DMS53 treated with DMSO at 0.1 percent for 48 hours (cell line): ENCODE measurements at regions not wholly inside any gene's neighbourhood (a gene's known extent, or its start where the extent isn't known, plus 50 kb on each side); places are given as distances from the start of the nearest gene placed in this dataset.

Experiments
- DNase-seq: peaks from one replicate; lab custom pipeline; 2025; ENCODE audit not compliant: unreplicated experiment; lab: John Stamatoyannopoulos, UW

DNA sequence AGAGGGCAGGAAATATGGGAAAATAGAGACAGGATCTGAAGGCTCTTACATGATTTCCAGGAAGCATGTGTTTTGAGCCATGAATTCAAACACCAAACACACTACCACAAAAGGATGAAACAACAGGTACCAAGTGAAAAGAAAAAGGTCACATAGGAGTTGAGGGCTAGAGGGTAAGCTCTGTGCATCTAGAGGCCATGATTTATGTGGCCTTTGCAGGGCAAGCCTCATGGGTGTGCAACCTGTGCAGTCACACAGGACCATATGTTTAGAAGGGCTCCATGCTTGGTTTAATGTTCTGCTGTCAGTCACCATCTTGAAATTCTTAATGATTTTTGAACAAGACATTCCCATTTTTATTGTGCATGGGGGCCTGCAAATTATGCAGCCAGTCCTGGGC, 134.5 kb upstream of the CCDC68 start:
- DNase-seq = no peak

GRCh38 chr18:55093295-55093694, 134.0 kb upstream of the CCDC68 start:
- DNase-seq = no peak

DNA sequence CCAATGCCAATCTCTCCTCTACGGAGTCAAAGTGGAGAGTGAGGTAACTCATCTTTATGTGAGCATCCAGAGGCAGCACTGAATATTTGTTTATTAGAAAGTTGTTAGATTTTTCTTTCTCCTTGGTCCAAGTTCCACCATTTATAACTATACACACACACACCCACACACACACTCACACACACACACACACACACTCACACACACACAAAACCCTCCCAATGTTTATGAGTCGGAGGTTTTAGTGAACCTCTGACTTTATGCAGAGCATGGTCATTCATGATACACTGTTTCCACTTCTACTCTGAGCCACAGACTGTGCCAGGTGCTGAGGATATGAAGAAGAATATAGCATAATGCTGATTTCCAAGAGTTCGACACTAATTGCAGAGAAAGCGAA, 132.9 kb upstream of the CCDC68 start:
- DNase-seq = no peak

GRCh38 chr18:55090564-55091188, 131.4 kb upstream of the CCDC68 start:
- no peak for DNase-seq

DNA sequence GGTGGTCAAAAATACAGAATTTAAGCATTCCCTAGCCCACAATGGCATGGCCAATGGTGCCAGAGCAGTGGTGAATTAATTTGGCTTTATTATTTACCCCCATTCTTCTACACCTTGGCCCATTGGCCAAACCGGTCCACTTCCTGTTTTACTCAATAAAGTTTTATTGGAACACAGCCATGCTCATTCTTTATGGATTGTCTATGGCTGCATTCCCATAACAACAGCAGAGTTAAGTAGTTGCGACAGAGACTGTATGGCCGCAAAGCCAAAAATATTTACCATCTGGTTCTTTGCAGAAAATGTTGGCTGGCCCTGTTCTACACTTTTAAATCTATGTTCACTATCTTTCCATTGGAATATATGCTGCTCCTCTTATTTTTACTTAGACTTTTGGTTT, 130.3 kb upstream of the CCDC68 start:
- no peak for DNase-seq

DNA sequence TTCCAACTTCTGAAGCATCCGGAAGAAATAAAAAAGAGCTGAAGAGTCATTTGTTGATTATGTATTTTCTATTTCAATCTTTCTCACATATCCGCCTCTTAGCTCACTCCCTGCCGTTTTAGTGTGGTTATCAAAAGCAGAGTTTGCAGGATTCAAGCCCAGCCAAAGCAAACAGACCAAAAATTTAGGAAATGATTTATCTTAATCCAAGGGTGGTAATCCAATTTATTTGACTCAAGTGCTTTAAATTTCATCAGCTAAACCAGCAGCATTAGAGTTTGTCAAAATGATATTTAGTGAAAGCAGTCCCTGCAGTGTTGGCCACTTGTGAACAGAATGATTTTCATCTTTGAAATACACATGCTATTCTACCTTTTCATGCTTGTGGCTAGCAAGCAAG, 129.3 kb upstream of the CCDC68 start:
- no peak for DNase-seq

DNA sequence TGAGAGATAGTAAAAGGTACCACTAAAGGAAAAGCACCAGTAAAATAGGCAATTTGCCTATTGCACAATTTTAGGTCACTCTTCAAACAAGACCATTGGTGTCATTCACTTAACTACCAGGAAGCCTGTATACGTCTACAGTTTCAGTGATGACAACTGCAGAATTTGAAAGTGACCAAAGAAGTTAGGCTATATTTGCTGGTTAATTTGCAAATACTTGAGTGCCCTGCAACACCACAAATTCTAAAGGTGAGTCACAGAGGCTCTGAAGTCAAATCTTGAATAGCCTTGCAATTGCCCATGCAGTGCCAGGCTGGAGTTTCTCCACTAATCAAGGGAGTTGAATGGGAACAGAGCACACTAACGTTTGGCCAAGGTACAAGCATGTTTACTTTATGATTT, 128.7 kb upstream of the CCDC68 start:
- no peak for DNase-seq

DNA sequence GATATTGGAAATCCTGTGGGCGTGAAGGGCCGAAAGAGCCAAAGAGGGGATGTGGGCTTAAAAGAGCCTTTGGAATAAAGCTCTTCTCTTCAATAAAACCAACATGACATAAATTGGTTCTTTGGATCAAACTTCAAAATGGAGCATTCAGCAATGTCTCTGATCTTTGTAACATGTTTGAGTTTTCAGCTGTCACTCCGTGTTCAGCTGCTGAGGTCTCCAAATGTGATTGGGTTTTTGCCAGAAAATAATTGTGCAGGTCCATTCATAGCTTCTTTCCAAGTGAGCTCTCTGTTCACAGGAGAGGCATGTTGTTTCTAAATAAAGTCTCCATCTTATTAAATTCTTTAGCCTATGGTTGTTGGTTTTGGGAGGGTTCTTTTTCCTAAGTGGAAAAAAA, 127.6 kb upstream of the CCDC68 start:
- DNase-seq = no peak

GRCh38 chr18:55085557-55086285, 126.5 kb upstream of the CCDC68 start:
- no peak for DNase-seq

GRCh38 chr18:55084550-55084949, 125.3 kb upstream of the CCDC68 start:
- DNase-seq = no peak

- no peak for DNase-seq
Measured at GRCh38 chr18:55083461-55083860, 124.2 kb upstream of the CCDC68 start.

- DNase-seq = no peak
Measured at GRCh38 chr18:55079481-55080355, 120.5 kb upstream of the CCDC68 start.

GRCh38 chr18:55079067-55079466, 119.8 kb upstream of the CCDC68 start:
- DNase-seq = no peak

- no peak for DNase-seq
Measured at GRCh38 chr18:55078303-55078932, 119.2 kb upstream of the CCDC68 start.

DNA sequence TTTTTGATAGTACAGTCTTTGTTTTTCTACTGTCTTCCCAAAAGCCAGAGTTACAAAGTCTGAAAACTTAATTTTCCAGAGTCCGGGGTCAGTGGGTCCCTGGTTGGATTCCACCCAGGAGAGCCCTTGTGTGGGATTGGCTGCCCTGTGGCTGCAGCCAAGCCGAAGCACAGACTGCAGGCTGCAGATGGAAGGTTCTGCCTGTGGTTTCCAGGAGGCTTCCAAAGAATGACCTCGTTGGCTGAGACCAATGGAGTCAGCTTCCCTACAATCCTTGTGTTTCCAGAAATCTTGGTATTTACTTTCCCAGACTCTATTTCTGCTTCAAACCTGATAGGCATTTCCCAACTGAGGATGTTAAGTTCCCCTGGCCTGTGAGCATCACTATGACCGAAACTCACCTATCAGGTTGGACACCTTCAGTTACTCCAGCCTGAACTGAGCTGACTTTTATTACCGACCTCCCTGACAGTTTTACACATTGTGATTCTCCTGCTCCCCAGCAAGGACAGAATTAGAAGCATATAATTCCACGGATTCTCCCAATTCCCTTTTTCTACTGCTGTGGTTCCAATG, 117.5 kb upstream of the CCDC68 start:
- no peak for DNase-seq

DNA sequence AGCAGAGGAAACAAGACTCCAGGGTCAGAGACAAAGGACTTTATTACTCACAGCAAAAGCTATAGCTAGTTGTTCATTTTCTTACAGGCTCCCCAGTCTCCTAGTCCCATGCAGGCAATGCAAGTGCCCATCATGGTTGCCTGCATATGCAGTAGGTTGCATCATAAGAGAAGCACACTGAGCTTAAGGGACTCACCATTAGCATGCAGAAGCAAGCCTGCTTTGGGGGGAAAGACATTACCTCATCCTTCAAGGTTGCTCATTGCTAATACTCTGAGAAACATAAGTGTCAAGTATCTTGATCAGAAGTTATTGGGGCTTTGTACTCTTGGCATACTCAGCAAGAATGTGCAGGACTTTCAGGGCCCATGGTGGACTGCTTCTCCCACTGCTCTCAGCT, 114.6 kb upstream of the CCDC68 start:
- no peak for DNase-seq

DNA sequence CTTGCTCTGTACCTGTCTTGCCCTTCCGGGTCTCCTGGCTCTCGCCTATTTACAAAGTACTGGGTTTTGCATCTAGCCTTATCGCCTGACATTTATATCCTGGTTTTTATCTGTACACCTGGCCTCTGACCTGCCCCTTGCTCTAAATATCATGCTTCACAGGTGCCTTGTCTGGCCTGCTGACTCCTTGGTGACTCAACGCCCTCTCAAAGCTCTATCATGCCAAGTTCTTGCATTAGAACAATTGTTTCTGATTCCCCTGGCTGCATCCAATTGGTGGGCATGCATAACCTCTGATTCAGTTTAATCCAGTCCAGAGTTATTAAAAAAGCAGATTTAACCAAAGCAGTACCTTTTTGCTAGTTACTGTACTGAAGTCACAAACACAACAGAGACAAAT, 113.9 kb upstream of the CCDC68 start:
- DNase-seq = no peak

GRCh38 chr18:55072698-55073097, 113.4 kb upstream of the CCDC68 start:
- DNase-seq = no peak

- no peak for DNase-seq
Measured at GRCh38 chr18:55072181-55072580, 112.9 kb upstream of the CCDC68 start.

- DNase-seq = no peak
Measured at GRCh38 chr18:55069497-55069896, 110.2 kb upstream of the CCDC68 start.

DNA sequence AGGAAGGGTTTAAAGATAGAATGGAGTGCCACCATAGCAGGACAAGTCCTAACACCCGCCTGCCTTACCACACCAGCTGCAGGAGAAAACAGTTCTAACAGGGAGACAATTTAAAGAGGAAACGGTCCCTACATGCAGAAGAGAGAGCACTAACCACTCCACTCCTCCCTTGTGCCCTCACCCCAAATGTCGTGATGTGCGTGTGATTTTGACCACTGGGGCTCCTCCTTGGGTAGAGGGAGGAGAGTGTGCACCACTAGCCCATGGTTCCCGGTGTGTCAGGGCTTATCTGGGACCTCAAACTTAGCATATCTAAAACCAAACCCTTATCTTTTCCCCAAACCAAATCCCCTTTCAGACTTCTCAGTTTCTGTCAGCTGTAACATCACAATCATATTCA, 105.5 kb upstream of the CCDC68 start:
- no peak for DNase-seq
